Esophagus squamous epithelium (tissue), 5 donors: ENCODE measurements at regions not wholly inside any gene's neighbourhood (a gene's known extent, or its start where the extent isn't known, plus 50 kb on each side); places are given as distances from the start of the nearest gene placed in this dataset.
"Not testable (repeated sequence)": the region's sequence is repeated elsewhere in the genome, so short reads cannot be mapped to it uniquely, and the experiment has no call there.

Source experiments
- DNase-seq: peaks from one replicate; lab custom pipeline; 2025; lab: John Stamatoyannopoulos, UW
- H3K27ac ChIP-seq, 4 donors: fragments of 200-600 bp; sonication (generic); one replicate each; pipeline ENCODE4 v1.5.1; 2016 to 2019; ENCODE audit warnings: mild to moderate bottlenecking in 1 of 4
- H3K27me3 ChIP-seq, 4 donors: fragments of 200-600 bp; sonication (generic); 1 replicate in 3 of 4; 2 replicates in 1 of 4; pipeline versions ENCODE4 v1.5.1 to v1.6.0; 2017 to 2021; ENCODE audit warnings: antibody characterized with exemption in 1 of 4
- H3K36me3 ChIP-seq, 3 donors: fragments of 200-600 bp; sonication (generic); one replicate each; pipeline ENCODE4 v1.5.1; 2016 to 2019
- H3K4me1 ChIP-seq, 3 donors: fragments of 200-600 bp; sonication (generic); one replicate each; pipeline ENCODE4 v1.5.1; 2017 to 2019
- H3K4me3 ChIP-seq, 4 donors: fragments of 200-600 bp; sonication (generic); 1 replicate in 3 of 4; 2 replicates in 1 of 4; pipeline ENCODE4 v1.5.1; 2016 to 2019; ENCODE audit warnings: mild to moderate bottlenecking in 2 of 4, moderate library complexity in 1 of 4
- H3K9me3 ChIP-seq, 3 donors: fragments of 200-600 bp; sonication (generic); one replicate each; pipeline ENCODE4 v1.5.1; 2016 to 2019
- POLR2A ChIP-seq, 4 donors: fragments of 450-650 bp; IDR thresholded peaks; one replicate each; pipeline ENCODE4 v1.6.1; 2017; ENCODE audit warnings: antibody characterized with exemption in 4 of 4, mild to moderate bottlenecking in 4 of 4, moderate library complexity in 3 of 4
- whole genome bisulfite sequencing, 2 donors: methylation state at CpG; one replicate each; pipeline ENCODE4 v1.1.5; 2018; 5-methylcytosine and 5-hydroxymethylcytosine counted together
- intact Hi-C: fragments of 100-400 bp; cut with DNase I; formaldehyde crosslinking; loops from one replicate; pipeline ENCODE4 v1.15.0; 2022
- TF ChIP-seq, protein P1 (sequence below), 6 experiments: fragments of 450-650 bp in 4 of 6; fragments of 200-600 bp in 2 of 6; sonication (generic) in 2 of 6; IDR thresholded peaks; one replicate each; pipeline ENCODE4 v1.5.1; 2016 to 2019; ENCODE audit warnings: antibody characterized with exemption in 6 of 6, mild to moderate bottlenecking in 4 of 6, moderate library complexity in 4 of 6
- donor health status: DM: yes; HTN: yes; CAD: no.

DNA sequence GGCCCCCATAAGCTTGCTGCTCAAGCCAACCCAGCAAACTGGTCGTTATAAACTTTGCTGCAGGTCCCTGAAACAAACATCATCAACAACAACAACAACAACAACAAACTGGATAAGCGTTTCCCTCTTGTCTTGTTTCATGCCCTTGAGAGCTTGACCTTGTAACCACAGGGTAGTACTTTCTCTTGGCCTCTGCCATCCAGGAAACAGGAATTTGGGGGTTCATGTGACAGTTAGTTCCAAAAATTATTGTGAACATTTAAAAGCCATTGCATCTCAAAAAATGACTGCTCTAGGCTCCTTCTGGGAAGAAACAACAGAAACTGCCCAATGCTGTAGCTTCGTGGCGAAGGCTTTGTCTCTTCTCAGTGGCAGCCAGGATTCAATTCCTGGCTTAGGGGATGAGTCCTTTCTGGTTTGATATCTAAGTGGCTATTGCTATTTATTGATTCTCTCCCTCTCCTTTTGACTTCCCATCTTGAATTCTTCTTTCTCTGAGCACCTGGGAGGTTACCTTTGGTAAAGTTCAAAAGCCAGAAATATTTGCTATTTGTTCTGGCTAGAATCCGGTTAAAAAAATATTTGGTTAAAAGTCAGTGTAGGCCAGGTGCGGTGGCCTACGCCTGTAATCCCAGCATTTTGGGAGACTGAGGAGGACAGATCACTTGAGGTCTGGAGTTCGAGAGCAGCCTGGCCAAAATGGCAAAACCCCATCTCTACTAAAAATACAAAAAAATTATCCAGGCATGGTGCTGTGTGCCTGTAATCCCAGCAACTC lies 52.0 kb upstream of the CPM start:
- no peaks in the 10 kb centered on the region for H3K27me3 ChIP-seq
- H3K4me1 ChIP-seq = no peaks in the 10 kb centered on the region
- intact Hi-C loops = no loop called here
- no peaks in the 10 kb centered on the region for H3K9me3 ChIP-seq
- no peak overlapping the region for H3K27ac ChIP-seq
- TF ChIP-seq, protein P1, sequence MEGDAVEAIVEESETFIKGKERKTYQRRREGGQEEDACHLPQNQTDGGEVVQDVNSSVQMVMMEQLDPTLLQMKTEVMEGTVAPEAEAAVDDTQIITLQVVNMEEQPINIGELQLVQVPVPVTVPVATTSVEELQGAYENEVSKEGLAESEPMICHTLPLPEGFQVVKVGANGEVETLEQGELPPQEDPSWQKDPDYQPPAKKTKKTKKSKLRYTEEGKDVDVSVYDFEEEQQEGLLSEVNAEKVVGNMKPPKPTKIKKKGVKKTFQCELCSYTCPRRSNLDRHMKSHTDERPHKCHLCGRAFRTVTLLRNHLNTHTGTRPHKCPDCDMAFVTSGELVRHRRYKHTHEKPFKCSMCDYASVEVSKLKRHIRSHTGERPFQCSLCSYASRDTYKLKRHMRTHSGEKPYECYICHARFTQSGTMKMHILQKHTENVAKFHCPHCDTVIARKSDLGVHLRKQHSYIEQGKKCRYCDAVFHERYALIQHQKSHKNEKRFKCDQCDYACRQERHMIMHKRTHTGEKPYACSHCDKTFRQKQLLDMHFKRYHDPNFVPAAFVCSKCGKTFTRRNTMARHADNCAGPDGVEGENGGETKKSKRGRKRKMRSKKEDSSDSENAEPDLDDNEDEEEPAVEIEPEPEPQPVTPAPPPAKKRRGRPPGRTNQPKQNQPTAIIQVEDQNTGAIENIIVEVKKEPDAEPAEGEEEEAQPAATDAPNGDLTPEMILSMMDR (IDR thresholded peaks at IDR 0.05) = no peak
- no peak for TF ChIP-seq POLR2A (IDR thresholded peaks at IDR 0.05)
- no peak overlapping the region for H3K4me3 ChIP-seq
- WGBS, 2 donors = 80 to 94% methylated on average over 8 of the region's 8 CpGs
- DNase-seq = no peak
- no peaks in the 10 kb centered on the region for H3K36me3 ChIP-seq

- WGBS, 2 donors = 95 to 96% methylated on average over 4 of the region's 4 CpGs
Measured at GRCh38 chr12:68997526-68997925, 64.6 kb upstream of the CPM start.

GRCh38 chr12:68998041-68998440 lies 65.1 kb upstream of the CPM start:
- intact Hi-C loops = no loop called here
- no peak for DNase-seq
- Histone ChIP-seq H3K36me3 (no peaks in the 10 kb centered on the region), H3K4me3 (no peak overlapping the region), H3K4me1 (no peaks in the 10 kb centered on the region), H3K27me3 (no peaks in the 10 kb centered on the region), H3K9me3 (no peaks in the 10 kb centered on the region), H3K27ac (no peak overlapping the region)
- TF ChIP-seq POLR2A (IDR thresholded peaks at IDR 0.05) = no peak
- TF ChIP-seq, protein P1 (IDR thresholded peaks at IDR 0.05) = no peak
- 57 to 69% methylated on average over 1 of the region's 1 CpG for WGBS, 2 donors

More at GRCh38 chr12:68997526-68997925, 64.6 kb upstream of the CPM start:
- H3K27me3 ChIP-seq, DNase-seq, H3K4me1 ChIP-seq, H3K36me3 ChIP-seq, H3K9me3 ChIP-seq, H3K4me3 ChIP-seq, H3K27ac ChIP-seq, intact Hi-C loops: not testable (repeated sequence)

DNA sequence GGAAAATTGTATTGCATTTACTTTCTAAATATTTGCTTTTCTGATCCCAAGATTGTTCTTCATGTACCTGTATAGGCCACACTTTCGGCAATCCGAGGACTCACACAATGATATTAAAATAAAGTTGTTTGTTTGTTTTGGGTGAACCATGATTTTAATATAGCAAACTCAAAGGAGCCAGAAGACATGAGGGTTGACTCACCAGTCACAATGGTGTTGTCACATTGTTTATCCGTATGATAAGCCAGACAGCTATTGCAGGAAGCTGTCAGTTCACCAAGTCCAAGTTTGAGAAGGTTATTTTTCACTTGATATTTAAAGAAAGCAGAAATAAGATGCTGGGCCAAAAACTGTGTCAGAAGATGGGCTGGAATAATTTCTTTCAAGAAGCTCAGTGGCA lies 67.1 kb upstream of the CPM start:
- H3K27ac ChIP-seq = no peak overlapping the region
- WGBS, 2 donors = 73 to 79% methylated on average over 3 of the region's 3 CpGs
- no peak overlapping the region for H3K4me3 ChIP-seq
- no peaks in the 10 kb centered on the region for H3K36me3 ChIP-seq
- no peaks in the 10 kb centered on the region for H3K9me3 ChIP-seq
- H3K4me1 ChIP-seq = no peaks in the 10 kb centered on the region
- no peak for DNase-seq
- TF ChIP-seq POLR2A (IDR thresholded peaks at IDR 0.05) = no peak
- TF ChIP-seq, protein P1 (IDR thresholded peaks at IDR 0.05) = no peak
- H3K27me3 ChIP-seq = no peaks in the 10 kb centered on the region
- intact Hi-C loops = no loop called here

DNA sequence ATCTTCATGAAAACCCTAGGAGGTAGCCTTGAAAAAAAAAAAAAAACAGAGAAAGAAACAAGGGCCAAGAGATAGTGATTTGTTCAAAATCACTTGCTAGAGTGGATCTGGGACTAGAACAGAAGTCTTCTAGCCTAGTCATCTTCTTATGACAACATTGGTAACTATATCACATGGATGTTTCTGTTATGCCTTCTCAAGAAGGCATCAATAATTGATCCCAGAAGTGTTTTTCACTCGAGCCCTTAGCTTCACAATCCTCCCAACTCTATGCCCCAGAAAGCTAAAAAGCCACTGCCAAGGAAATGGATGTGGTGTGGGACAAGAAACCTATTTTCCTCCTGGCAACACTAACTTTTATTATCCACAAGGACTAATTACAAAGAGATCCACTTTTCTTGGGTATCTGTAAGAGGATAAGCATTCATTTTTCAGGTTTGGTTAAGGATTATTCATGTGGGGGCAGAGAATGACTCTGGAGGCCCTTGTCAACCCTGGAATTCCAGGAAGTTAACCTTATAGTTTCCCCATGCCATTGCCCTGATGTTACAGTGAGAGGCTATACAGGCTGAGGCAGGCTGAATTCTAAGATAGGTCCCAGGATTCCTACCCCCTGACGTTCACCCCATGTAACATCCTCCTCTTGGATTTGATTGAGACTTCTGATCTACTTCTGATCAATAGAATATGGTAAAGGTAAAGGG lies 67.7 kb upstream of the CPM start:
- TF ChIP-seq, protein P1 (IDR thresholded peaks at IDR 0.05) = no peak
- no peak for TF ChIP-seq POLR2A (IDR thresholded peaks at IDR 0.05)
- intact Hi-C loops = no loop called here
- Histone ChIP-seq H3K9me3 (no peaks in the 10 kb centered on the region), H3K4me1 (no peaks in the 10 kb centered on the region), H3K27me3 (no peaks in the 10 kb centered on the region), H3K36me3 (no peaks in the 10 kb centered on the region), H3K4me3 (no peak overlapping the region), H3K27ac (no peak overlapping the region)
- DNase-seq = no peak
- whole genome bisulfite sequencing, 2 donors = 48 to 59% methylated on average over 2 of the region's 2 CpGs
